GM12878 (cell line): ENCODE measurements at regions not wholly inside any gene's neighbourhood (a gene's known extent, or its start where the extent isn't known, plus 50 kb on each side); places are given as distances from the start of the nearest gene placed in this dataset.

Experiments used
- ATAC-seq: fragments of 200-7000 bp; cut with Tn5 transposase; 3 replicates; pipeline ENCODE4 v1.9.1; 2020; ENCODE audit warnings: mild to moderate bottlenecking, moderate library complexity
- BruUV-seq: library from RNA; stranded (reverse); fragments of 400-500 nt; replicated peaks from 2 replicates; lab custom pipeline; 2021; lab: Mats Ljungman, UMichigan
- CTCF ChIA-PET: fragments of 300-600 bp; sonication (Branson Sonifier 250); formaldehyde crosslinking; extraction: SDS; loops from one replicate; lab custom pipeline; 2021; ENCODE audit warnings: inconsistent platforms; lab: Yijun Ruan, JAX
- POLR2A ChIA-PET: fragments of 350-600 bp; formaldehyde crosslinking; extraction: SDS; loops from one replicate; lab custom pipeline; 2021; ENCODE audit warnings: inconsistent platforms; lab: Charles Lee
- RAD21 ChIA-PET: fragments of 300-600 bp; sonication (Branson Sonifier 250); formaldehyde crosslinking; loops from one replicate; lab custom pipeline; 2023; ENCODE audit warnings: antibody characterized with exemption; ENCODE audit not compliant: unreplicated experiment; lab: Charles Lee
- SMC1A ChIA-PET: fragments of 300-600 bp; sonication (Branson Sonifier 250); formaldehyde crosslinking; loops from one replicate; lab custom pipeline; 2023; ENCODE audit not compliant: unreplicated experiment, uncharacterized antibody; lab: Charles Lee
- DNase-seq: peaks from one replicate; pipeline ENCODE4 v3.0.0-alpha.2; 2011; ENCODE audit warnings: low read depth, low spot score
- FAIRE-seq: peaks from 3 replicates; lab custom pipeline; 2011; peaks lifted over from hg19 to GRCh38; lab: Jason Lieb, UNC
- H2AFZ ChIP-seq: 2 replicates; pipeline ENCODE4 v1.6.0; 2011; ENCODE audit warnings: low read depth, low read length, control low read depth; ENCODE audit not compliant: control insufficient read depth
- H3K27ac ChIP-seq: 2 replicates; pipeline ENCODE4 v1.5.1; 2011; ENCODE audit warnings: control low read depth; ENCODE audit not compliant: control insufficient read depth, insufficient read depth
- H3K27me3 ChIP-seq, 2 experiments: replicated peaks in 1 of 2; 2 replicates each; pipeline versions ENCODE4 v1.6.0 to v1.6.1; 2011; ENCODE audit warnings: low read length in 1 of 2; ENCODE audit not compliant: control insufficient read depth in 2 of 2, insufficient read depth in 2 of 2
- H3K36me3 ChIP-seq, 2 experiments: 2 replicates each; pipeline ENCODE4 v1.5.1; 2011; ENCODE audit warnings: low read length in 1 of 2; ENCODE audit not compliant: control insufficient read depth in 2 of 2, insufficient read depth in 2 of 2
- H3K4me1 ChIP-seq: 2 replicates; pipeline ENCODE4 v1.6.1; 2011; ENCODE audit warnings: mild to moderate bottlenecking, low read length, moderate library complexity, mixed read lengths; ENCODE audit not compliant: control insufficient read depth, insufficient read depth
- H3K4me2 ChIP-seq: 2 replicates; pipeline ENCODE4 v1.6.0; 2011; ENCODE audit warnings: control low read depth; ENCODE audit not compliant: control insufficient read depth, insufficient read depth
- H3K4me3 ChIP-seq: fragments of 200-600 bp; sonication (generic); 2 replicates; pipeline ENCODE4 v1.5.1; 2016
- H3K79me2 ChIP-seq: 2 replicates; pipeline ENCODE4 v1.6.0; 2011; ENCODE audit warnings: low read length; ENCODE audit not compliant: control insufficient read depth, insufficient read depth
- H3K9ac ChIP-seq: 2 replicates; pipeline ENCODE4 v1.8.0; 2011; ENCODE audit warnings: low read length, control low read depth, mixed read lengths; ENCODE audit not compliant: control insufficient read depth, insufficient read depth
- H3K9me3 ChIP-seq: replicated peaks from 3 replicates; pipeline ENCODE4 v1.5.1; 2011; ENCODE audit warnings: mild to moderate bottlenecking, low read length; ENCODE audit not compliant: control insufficient read depth, insufficient read depth
- H4K20me1 ChIP-seq: 2 replicates; pipeline ENCODE4 v1.6.0; 2011; ENCODE audit not compliant: control insufficient read depth, insufficient read depth
- ASH2L ChIP-seq: fragments of 300-600, 200-600 bp; sonication (generic); IDR thresholded peaks from 2 replicates; pipeline ENCODE4 v1.6.1; 2017; ENCODE audit warnings: low read depth, mild to moderate bottlenecking, borderline replicate concordance
- CREM ChIP-seq: IDR thresholded peaks from 2 replicates; pipeline ENCODE4 v1.6.1; 2014; ENCODE audit warnings: antibody characterized with exemption, low read depth
- HDAC6 ChIP-seq: fragments of 200-600 bp; sonication (generic); IDR thresholded peaks from one replicate; pipeline ENCODE4 v1.8.0; 2017; ENCODE audit warnings: antibody characterized with exemption; ENCODE audit not compliant: unreplicated experiment
- HSF1 ChIP-seq: fragments of 150-350 bp; IDR thresholded peaks from 2 replicates; pipeline ENCODE4 v1.6.1; 2014; ENCODE audit warnings: mild to moderate bottlenecking, low read depth, low read length
- IRF4 ChIP-seq: IDR thresholded peaks from 2 replicates; pipeline ENCODE4 v1.6.1; 2011; ENCODE audit warnings: low read depth, low read length
- MEF2B ChIP-seq: fragments of 450-650 bp; IDR thresholded peaks from 2 replicates; pipeline ENCODE4 v1.6.1; 2018; ENCODE audit warnings: mild to moderate bottlenecking, moderate library complexity; ENCODE audit not compliant: partially characterized antibody, poor library complexity, severe bottlenecking
- MYB ChIP-seq: fragments of 150-350 bp; IDR thresholded peaks from 2 replicates; pipeline ENCODE4 v1.6.1; 2014; ENCODE audit warnings: mild to moderate bottlenecking, low read depth, low read length, borderline replicate concordance
- PRDM15 ChIP-seq: fragments of 450-650 bp; formaldehyde crosslinking; IDR thresholded peaks from 2 replicates; pipeline ENCODE4 v1.4.0; 2020; ENCODE audit warnings: mild to moderate bottlenecking, moderate library complexity
- RB1 ChIP-seq: fragments of 450-650 bp; formaldehyde crosslinking; IDR thresholded peaks from 2 replicates; pipeline ENCODE4 v1.6.1; 2017; ENCODE audit warnings: mild to moderate bottlenecking, borderline replicate concordance
- SMAD1 ChIP-seq: fragments of 450-650 bp; IDR thresholded peaks from 2 replicates; pipeline ENCODE4 v1.6.1; 2018; ENCODE audit warnings: mild to moderate bottlenecking, low read depth; ENCODE audit not compliant: partially characterized antibody
- SUPT20H ChIP-seq: IDR thresholded peaks from 2 replicates; pipeline ENCODE4 v1.6.1; 2011; ENCODE audit warnings: low read depth, mild to moderate bottlenecking, low read length, moderate library complexity, borderline replicate concordance; ENCODE audit not compliant: control insufficient read depth
- SUZ12 ChIP-seq: fragments of 200-600 bp; sonication (generic); IDR thresholded peaks from one replicate; pipeline ENCODE4 v1.6.1; 2018; ENCODE audit warnings: antibody characterized with exemption, mild to moderate bottlenecking; ENCODE audit not compliant: unreplicated experiment
- USF2 ChIP-seq: IDR thresholded peaks from 2 replicates; pipeline ENCODE4 v1.6.1; 2011; ENCODE audit warnings: low read depth, low read length, improper control_type of control experiment, borderline replicate concordance
- YY1 ChIP-seq: IDR thresholded peaks from 2 replicates; pipeline ENCODE4 v1.6.1; 2011; ENCODE audit warnings: low read depth, mild to moderate bottlenecking, low read length
- ZNF687 ChIP-seq: fragments of 450-650 bp; IDR thresholded peaks from 2 replicates; pipeline ENCODE4 v1.6.1; 2017; ENCODE audit warnings: mild to moderate bottlenecking, moderate library complexity
- WGBS: methylation state at CpG from one replicate; pipeline ENCODE4 v1.1.6; 2016; ENCODE audit warnings: low lambda C conversion rate; ENCODE audit not compliant: insufficient replicate concordance, insufficient coverage; ENCODE audit errors: missing lambda C conversion rate; 5-methylcytosine and 5-hydroxymethylcytosine counted together
- in situ Hi-C: fragments of 300-500 bp; cut with MboI; formaldehyde crosslinking; loops from 9 replicates; pipeline ENCODE4 v1.14.3; 2018; ENCODE audit warnings: mixed read lengths
- intact Hi-C: fragments of 100-400 bp; cut with micrococcal nuclease; formaldehyde crosslinking; loops from one replicate; pipeline ENCODE4 v1.14.2; 2022; ENCODE audit not compliant: unreplicated experiment

GRCh38 chr4:33482773-33483172 is 2761.5 kb downstream of the ARAP2 start:
- BruUV-seq: no TSS peak
- FAIRE-seq (no peak), DNase-seq (no peak), ATAC-seq (no peak)
- Histone ChIP-seq H3K9me3 (no peaks in the 10 kb centered on the region), H3K4me3 (no peak overlapping the region), H3K79me2 (no peaks in the 10 kb centered on the region), H3K9ac (no peak overlapping the region), H3K36me3 (no peaks in the 10 kb centered on the region), H3K4me1 (no peaks in the 10 kb centered on the region), H2AFZ (no peak overlapping the region), H3K4me2 (no peak overlapping the region), H3K27ac (no peak overlapping the region), H4K20me1 (no peaks in the 10 kb centered on the region), H3K27me3 (no peaks in the 10 kb centered on the region)
- in situ Hi-C loops (no loop called here), intact Hi-C loops (no loop called here)
- ChIA-PET SMC1A (interaction anchor here (1.1 kb wide), 1 partner anchor 85 kb away, joined by 3 read pairs; no protein-coding TSS in a partner anchor), POLR2A (no interaction called here), RAD21 (no interaction called here), CTCF (no interaction called here)
- WGBS: 0% methylated on average over 1 of the region's 1 CpG
- no peak for TF ChIP-seq PRDM15 (CRISPR knock-in tag)
- TF ChIP-seq ASH2L: no peak
- no peak for TF ChIP-seq HDAC6
- TF ChIP-seq YY1: no peak
- no peak for TF ChIP-seq MEF2B
- no peak for TF ChIP-seq SUPT20H
- TF ChIP-seq CREM: no peak
- no peak for TF ChIP-seq SUZ12
- no peak for TF ChIP-seq ZNF687
- no peak for TF ChIP-seq IRF4
- no peak for TF ChIP-seq RB1
- no peak for TF ChIP-seq SMAD1
- TF ChIP-seq MYB: no peak
- no peak for TF ChIP-seq USF2
- no peak for TF ChIP-seq HSF1
